GM21381 (cell line): ENCODE measurements at regions not wholly inside any gene's neighbourhood (a gene's known extent, or its start where the extent isn't known, plus 50 kb on each side); places are given as distances from the start of the nearest gene placed in this dataset.
"Not testable (repeated sequence)": the region's sequence is repeated elsewhere in the genome, so short reads cannot be mapped to it uniquely, and the experiment has no call there.

Experiments
- ATAC-seq: cut with Tn5 transposase; IDR thresholded peaks from one replicate; pipeline ENCODE4 v1.9.1; 2021; ENCODE audit warnings: mild to moderate bottlenecking, moderate library complexity; ENCODE audit not compliant: unreplicated experiment

DNA sequence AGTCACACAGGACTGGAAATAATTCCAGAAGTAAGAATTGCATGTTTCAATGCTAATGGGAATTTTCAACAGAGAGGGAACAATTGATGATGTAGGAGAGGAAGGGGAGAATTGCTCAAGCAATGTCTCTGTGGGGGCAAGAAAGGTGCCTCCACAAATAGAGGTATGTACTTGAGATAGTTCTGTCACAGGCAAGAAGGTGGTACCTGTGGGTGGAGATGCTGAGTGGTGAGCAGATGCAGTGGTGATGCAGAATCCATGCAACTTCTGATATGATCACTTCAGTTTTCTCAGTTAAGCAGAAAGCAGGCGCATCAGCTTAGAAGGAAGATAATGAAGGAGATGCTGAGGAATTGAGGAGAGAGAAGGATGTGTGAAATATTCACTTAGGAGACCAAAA lies 55.1 kb upstream of the SEC24B start:
- no peak for ATAC-seq

DNA sequence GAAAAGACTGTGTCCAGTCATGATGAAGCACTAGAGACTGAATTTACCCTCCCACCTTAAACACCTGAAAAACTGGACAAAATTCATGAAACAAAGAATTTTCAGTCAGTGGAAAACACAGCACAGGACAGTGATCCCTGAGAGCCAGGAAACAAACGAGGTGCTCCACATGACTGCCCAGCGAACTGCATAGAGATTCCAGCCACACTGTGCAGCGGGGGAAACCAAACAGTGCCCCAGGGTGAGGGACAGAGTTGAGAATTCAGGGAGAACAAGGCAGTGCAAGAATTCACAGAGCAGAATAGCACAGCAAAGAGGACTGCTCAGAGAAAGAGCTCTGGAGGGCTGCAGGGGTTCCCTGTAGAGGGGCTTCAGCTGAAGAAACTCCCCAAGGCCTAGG lies 55.5 kb upstream of the SEC24B start:
- ATAC-seq, result no peak

DNA sequence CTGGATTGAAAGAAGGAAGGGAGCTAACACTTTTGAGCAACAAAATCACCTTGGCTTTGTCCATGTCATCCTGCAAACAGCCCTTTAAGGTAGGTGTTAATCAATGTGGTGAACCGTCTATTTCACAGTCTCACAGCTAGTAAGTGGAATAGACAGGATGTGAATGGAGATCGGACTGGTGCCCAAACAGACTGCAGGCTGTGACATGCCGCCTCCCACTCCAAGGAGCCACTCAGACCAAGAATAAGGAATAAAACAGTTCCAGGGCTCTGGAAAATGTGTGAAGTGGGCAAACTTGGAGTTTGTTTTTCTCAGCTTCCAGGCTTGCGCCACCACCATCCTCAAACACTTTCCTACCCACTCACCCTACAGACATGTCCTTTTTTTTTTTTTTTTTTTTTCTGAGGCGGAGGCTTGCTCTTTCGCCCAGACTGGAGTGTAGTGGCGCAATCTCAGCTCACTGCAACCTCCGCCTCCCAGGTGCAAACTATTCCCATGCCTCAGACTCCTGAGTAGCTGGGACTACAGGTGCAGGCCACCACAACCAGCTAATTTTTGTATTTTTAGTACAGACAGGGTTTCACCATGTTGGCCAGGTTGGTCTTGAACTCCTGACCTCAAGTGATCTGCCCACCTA lies 57.7 kb upstream of the SEC24B start:
- ATAC-seq, result no peak

DNA sequence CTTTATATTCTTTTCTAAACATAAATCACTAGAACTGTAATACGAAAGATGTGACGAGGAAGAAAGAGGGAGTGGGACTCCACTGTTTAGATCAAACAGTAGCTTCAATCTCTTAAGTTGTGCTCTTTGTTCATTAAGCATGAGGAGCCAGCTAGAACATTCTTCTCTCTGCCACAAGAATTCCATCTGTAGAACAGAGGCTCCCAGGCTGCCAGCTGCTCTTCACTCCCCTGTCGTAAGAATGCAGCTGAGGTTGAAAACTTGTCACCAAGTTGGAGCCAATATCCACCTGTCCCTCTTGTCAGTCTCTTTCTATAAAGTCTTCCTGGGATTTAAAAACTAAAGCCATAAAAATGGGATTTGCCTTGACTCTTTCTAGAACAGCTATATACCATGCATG lies 65.0 kb upstream of the SEC24B start:
- ATAC-seq, result no peak

DNA sequence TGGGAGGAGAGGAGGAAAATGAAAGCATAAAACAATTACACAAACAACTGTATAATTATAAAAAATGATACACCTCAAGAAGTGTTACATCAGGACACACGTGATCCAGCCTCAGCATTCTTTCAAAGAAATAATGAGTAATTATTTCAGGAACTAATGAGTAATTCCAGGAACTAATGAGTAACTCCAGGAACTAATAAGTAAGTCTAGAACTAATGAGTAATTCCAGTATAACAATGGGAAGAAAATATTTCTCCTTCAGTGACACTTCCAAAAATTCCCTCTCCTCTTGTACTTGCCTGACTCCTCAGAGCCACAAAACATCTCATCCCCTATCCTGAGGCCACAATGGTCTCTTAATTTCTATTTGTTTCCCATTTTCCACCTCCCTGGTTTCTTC lies 63.5 kb upstream of the COL25A1 start:
- no peak for ATAC-seq

DNA sequence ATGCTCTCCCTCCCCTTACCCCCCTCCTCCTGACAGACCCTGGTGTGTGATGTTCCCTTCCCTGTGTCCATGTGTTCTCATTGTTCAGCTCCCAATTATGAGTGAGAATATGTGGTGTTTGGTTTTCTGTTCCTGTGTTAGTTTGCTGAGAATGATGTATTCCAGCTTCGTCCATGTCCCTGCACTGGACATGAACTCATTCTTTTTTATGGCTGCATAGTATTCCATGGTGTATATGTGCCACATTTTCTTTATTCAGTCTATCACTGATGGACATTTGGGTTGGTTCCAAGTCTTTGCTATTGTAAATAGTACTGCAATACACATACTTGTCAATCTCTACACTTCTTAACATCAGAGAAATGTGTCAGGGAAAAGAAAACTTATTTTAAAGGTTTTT lies 62.8 kb upstream of the COL25A1 start:
- ATAC-seq, result not testable (repeated sequence)

DNA sequence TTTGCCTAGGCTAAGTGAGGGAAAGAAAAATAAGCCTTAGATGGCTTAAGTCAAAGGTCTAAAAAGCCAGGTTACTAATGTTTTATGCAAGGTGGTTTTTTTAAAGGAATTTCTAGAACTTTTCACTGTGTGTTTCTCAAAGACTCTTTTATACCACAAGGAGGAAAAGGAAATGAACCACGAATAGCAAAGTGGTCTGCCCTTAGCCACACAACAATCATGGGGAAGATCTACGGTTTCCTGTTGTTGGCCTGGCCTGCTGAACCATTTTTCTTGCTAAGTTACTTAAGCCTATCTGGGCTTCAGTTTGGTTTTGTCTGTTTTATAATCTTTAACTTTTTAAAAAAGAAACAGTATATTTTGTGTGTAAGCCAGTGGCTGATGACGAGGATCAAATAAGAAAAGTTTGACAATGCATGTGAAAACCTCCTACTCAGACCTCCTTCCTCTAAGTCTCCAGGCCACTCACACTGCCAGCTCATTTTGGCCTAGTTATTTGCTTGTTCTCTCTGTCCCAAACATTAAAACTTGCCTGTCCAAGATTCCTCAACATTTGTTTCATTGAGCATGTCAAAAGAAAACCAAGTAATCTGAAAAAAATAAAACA lies 56.7 kb upstream of the COL25A1 start:
- peak; percentile 52 for ATAC-seq

DNA sequence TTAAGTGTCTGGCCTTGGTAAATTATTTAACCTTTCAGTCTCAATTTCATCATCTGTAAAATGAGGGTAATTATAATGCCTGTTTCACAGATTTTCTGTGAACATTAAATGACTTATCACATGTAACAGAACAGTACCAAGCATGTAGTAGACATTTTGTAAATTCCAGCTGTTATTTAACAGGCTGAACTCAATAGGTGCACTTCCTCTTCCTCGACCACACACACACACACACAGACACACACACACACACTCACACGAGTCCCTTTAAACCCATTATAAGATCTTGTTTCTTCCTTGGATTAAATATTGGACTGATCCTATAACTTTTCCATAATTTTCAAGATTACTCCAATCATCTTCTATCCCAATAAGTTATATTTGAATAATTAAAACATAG lies 53.4 kb upstream of the COL25A1 start:
- ATAC-seq, result no peak

DNA sequence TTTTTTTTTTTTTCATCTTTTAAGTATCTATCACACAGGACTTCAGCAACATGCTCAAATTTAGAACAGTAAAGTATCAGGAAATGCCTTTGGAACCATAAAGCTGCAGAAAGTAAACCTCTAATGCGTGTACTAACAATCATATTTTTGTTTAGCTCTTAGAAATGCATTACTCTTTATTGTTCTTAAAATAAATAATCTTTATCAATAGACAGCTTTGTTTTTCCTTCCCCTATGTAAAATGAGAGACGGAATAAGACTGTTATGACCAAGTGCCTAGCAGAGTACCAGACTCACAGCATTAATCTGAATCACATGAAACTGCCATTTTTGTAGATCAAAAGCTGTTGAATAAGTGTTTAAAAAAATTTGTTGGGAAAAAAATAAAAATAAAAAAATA lies 50.5 kb upstream of the COL25A1 start:
- ATAC-seq, result no peak
